ENCODE measurements at regions not wholly inside any gene's neighbourhood (a gene's known extent, or its start where the extent isn't known, plus 50 kb on each side); places are given as distances from the start of the nearest gene placed in this dataset.

- TF ChIP-seq SP1 (IDR thresholded peaks at IDR 0.05) (no peak), BHLHE40 (IDR thresholded peaks at IDR 0.05; ENCODE audit: borderline replicate concordance) (no peak)
Measured at GRCh38 chr3:118578559-118578958, 456.1 kb downstream of the IGSF11 start.
